Mammary epithelial cell (primary cell): ENCODE measurements at regions not wholly inside any gene's neighbourhood (a gene's known extent, or its start where the extent isn't known, plus 50 kb on each side); places are given as distances from the start of the nearest gene placed in this dataset.

Source experiments
- EZH2 ChIP-seq: IDR thresholded peaks from 2 replicates; pipeline ENCODE4 v1.6.1; 2012; ENCODE audit warnings: low read length, inconsistent platforms, borderline replicate concordance
- TF ChIP-seq, protein P1 (sequence below), 2 donors: IDR thresholded peaks in 1 of 2; conservative IDR thresholded peaks in 1 of 2; 2 replicates each; pipeline ENCODE4 v1.5.1; 2011 to 2012; ENCODE audit warnings: inconsistent platforms in 2 of 2, low read length in 2 of 2, mild to moderate bottlenecking in 2 of 2, control low read depth in 1 of 2, low read depth in 1 of 2; ENCODE audit not compliant: insufficient read depth in 1 of 2; ENCODE audit errors: extremely low read depth in 1 of 2

DNA sequence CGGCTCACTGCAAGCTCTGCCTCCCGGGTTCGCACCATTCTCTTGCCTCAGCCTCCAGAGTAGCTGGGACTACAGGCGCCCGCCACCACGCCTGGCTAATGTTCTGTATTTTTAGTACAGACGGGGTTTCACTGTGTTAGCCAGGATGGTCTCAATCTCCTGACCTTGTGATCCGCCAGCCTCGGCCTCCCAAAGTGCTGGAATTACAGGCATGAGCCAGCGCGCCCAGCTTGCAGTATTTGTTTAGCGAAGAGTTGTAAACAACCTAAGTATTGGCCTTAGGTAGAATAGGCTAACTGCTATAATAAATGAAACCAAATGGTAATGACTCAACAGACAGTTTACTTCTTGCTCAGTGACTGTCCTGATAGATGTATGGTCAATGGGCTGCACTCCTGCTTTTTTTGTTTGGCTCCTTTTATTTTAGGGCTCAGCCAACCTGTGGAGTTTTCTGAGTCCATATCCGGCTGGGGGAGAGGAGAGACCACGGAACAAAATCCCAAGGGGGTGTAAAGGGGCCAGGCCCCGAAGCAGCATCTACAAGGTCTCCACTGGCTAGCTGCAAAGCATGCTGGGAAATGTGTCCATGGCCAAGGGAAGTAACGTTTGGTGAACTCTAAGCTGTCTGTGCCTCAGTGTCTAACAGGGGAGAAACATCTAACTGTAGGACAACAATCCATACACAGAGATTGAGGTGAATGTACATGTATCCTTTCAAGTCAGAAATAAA is 841.0 kb upstream of the ID2 start:
- TF ChIP-seq, protein P1, sequence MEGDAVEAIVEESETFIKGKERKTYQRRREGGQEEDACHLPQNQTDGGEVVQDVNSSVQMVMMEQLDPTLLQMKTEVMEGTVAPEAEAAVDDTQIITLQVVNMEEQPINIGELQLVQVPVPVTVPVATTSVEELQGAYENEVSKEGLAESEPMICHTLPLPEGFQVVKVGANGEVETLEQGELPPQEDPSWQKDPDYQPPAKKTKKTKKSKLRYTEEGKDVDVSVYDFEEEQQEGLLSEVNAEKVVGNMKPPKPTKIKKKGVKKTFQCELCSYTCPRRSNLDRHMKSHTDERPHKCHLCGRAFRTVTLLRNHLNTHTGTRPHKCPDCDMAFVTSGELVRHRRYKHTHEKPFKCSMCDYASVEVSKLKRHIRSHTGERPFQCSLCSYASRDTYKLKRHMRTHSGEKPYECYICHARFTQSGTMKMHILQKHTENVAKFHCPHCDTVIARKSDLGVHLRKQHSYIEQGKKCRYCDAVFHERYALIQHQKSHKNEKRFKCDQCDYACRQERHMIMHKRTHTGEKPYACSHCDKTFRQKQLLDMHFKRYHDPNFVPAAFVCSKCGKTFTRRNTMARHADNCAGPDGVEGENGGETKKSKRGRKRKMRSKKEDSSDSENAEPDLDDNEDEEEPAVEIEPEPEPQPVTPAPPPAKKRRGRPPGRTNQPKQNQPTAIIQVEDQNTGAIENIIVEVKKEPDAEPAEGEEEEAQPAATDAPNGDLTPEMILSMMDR (conservative IDR thresholded peaks at IDR 0.05 in 1 of 2, IDR thresholded peaks at IDR 0.05 in 1 of 2; ENCODE audit: extremely low read depth in 1 of 2, insufficient read depth in 1 of 2, low read depth in 1 of 2, low read length in 2 of 2), result no peak
- no peak for TF ChIP-seq EZH2
